ENCODE measurements at regions not wholly inside any gene's neighbourhood (a gene's known extent, or its start where the extent isn't known, plus 50 kb on each side); places are given as distances from the start of the nearest gene placed in this dataset.

DNA sequence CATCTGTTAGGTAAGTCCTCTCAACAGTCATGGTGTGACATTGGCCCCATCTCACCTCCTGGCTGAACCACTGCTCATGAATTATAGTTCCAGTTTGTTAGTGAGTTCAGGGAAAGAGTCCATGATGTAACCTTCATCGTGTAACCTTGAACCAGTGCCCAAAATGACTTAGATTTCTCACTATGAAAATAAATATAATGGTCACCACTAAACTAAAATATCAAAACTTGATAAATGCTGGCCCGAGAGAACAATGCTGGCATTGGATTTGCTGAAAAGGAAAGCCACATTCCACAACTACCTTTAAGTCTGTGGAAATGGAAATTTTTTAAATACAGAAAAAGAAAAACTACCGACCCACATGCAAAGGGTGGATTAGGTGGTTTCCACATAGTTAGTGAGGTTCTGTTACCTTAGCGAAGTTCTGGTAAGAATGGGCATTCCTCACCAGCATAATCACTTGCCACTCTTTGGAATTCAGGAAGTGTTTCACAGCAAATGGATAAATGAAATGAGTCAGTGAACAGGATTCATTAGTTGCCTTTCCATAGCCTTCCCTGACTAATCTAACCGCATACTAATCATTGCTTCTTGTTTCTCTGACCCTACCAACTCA is 133.9 kb upstream of the CTAGE1 start:
- H3K36me3 ChIP-seq (ENCODE audit: insufficient read depth, low read length) = no peaks in the 10 kb centered on the region
- no peak for TF ChIP-seq TAF1 (IDR thresholded peaks at IDR 0.05; ENCODE audit: low read depth)
- TF ChIP-seq, protein P1, sequence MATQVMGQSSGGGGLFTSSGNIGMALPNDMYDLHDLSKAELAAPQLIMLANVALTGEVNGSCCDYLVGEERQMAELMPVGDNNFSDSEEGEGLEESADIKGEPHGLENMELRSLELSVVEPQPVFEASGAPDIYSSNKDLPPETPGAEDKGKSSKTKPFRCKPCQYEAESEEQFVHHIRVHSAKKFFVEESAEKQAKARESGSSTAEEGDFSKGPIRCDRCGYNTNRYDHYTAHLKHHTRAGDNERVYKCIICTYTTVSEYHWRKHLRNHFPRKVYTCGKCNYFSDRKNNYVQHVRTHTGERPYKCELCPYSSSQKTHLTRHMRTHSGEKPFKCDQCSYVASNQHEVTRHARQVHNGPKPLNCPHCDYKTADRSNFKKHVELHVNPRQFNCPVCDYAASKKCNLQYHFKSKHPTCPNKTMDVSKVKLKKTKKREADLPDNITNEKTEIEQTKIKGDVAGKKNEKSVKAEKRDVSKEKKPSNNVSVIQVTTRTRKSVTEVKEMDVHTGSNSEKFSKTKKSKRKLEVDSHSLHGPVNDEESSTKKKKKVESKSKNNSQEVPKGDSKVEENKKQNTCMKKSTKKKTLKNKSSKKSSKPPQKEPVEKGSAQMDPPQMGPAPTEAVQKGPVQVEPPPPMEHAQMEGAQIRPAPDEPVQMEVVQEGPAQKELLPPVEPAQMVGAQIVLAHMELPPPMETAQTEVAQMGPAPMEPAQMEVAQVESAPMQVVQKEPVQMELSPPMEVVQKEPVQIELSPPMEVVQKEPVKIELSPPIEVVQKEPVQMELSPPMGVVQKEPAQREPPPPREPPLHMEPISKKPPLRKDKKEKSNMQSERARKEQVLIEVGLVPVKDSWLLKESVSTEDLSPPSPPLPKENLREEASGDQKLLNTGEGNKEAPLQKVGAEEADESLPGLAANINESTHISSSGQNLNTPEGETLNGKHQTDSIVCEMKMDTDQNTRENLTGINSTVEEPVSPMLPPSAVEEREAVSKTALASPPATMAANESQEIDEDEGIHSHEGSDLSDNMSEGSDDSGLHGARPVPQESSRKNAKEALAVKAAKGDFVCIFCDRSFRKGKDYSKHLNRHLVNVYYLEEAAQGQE (IDR thresholded peaks at IDR 0.05; ENCODE audit: borderline replicate concordance) = no peak
- TF ChIP-seq, protein P2, sequence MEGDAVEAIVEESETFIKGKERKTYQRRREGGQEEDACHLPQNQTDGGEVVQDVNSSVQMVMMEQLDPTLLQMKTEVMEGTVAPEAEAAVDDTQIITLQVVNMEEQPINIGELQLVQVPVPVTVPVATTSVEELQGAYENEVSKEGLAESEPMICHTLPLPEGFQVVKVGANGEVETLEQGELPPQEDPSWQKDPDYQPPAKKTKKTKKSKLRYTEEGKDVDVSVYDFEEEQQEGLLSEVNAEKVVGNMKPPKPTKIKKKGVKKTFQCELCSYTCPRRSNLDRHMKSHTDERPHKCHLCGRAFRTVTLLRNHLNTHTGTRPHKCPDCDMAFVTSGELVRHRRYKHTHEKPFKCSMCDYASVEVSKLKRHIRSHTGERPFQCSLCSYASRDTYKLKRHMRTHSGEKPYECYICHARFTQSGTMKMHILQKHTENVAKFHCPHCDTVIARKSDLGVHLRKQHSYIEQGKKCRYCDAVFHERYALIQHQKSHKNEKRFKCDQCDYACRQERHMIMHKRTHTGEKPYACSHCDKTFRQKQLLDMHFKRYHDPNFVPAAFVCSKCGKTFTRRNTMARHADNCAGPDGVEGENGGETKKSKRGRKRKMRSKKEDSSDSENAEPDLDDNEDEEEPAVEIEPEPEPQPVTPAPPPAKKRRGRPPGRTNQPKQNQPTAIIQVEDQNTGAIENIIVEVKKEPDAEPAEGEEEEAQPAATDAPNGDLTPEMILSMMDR (IDR thresholded peaks at IDR 0.05; ENCODE audit: poor library complexity, severe bottlenecking) = no peak
- TF ChIP-seq EP300 (conservative IDR thresholded peaks at IDR 0.05; ENCODE audit: poor library complexity, severe bottlenecking) = no peak
- TF ChIP-seq POLR2AphosphoS5 (IDR thresholded peaks at IDR 0.05) = no peak
- no peak for TF ChIP-seq SMC3 (conservative IDR thresholded peaks at IDR 0.05; ENCODE audit: poor library complexity)
- TF ChIP-seq MXI1 (conservative IDR thresholded peaks at IDR 0.05; ENCODE audit: poor library complexity, severe bottlenecking) = no peak
- TF ChIP-seq RAD21 (conservative IDR thresholded peaks at IDR 0.05) = no peak
- TF ChIP-seq EZH2 (IDR thresholded peaks at IDR 0.05; ENCODE audit: borderline replicate concordance, insufficient read depth, low read length, poor library complexity, severe bottlenecking) = no peak
- no peaks in the 10 kb centered on the region for H3K9me3 ChIP-seq (ENCODE audit: low read length)
- no peaks in the 10 kb centered on the region for H3K79me2 ChIP-seq (replicated peaks; ENCODE audit: insufficient read depth, low read length)
- no peaks in the 10 kb centered on the region for H3K9me2 ChIP-seq (ENCODE audit: insufficient read depth, low read length)
- H2AFZ ChIP-seq (ENCODE audit: low read depth, low read length) = no peak overlapping the region
- no peak overlapping the region for H3K27ac ChIP-seq (ENCODE audit: low read length)
- no peaks in the 10 kb centered on the region for H3K27me3 ChIP-seq (ENCODE audit: insufficient read depth, low read depth, low read length)
- no peak overlapping the region for H3K4me2 ChIP-seq (ENCODE audit: low read length)
- H4K20me1 ChIP-seq (ENCODE audit: insufficient read depth) = no peaks in the 10 kb centered on the region
- H3F3A ChIP-seq (ENCODE audit: insufficient read depth, low read length, poor library complexity, severe bottlenecking) = no peaks in the 10 kb centered on the region
- H3K9ac ChIP-seq (ENCODE audit: low read length) = no peak overlapping the region
- no peak overlapping the region for H3K4me3 ChIP-seq (ENCODE audit: low read length)

DNA sequence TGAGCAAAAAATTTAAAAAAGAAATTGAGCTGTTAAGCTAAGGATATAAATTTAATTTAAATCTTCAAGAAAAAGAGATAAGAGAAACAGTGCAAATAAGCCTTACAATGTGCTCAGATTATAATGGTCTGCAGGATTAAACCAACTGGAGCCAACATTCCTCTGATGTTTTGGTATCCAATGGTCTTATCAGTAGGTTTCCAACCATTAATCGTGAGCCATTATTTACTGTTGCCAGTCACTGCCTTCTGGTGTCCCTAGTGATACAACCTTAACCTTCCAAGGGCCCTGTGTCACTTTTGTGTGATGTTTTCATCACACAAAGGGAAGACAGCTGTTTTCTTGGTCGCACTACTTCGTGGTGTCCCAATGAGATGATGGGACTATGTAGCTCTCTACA is 134.5 kb upstream of the CTAGE1 start:
- no peak overlapping the region for H3K4me3 ChIP-seq (ENCODE audit: low read length)
- no peaks in the 10 kb centered on the region for H3K36me3 ChIP-seq (ENCODE audit: insufficient read depth, low read length)
- no peak overlapping the region for H2AFZ ChIP-seq (ENCODE audit: low read depth, low read length)
- H3K9me2 ChIP-seq (ENCODE audit: insufficient read depth, low read length) = no peaks in the 10 kb centered on the region
- no peaks in the 10 kb centered on the region for H3K79me2 ChIP-seq (replicated peaks; ENCODE audit: insufficient read depth, low read length)
- no peak overlapping the region for H3K4me2 ChIP-seq (ENCODE audit: low read length)
- no peak overlapping the region for H3K27ac ChIP-seq (ENCODE audit: low read length)
- H3K27me3 ChIP-seq (ENCODE audit: insufficient read depth, low read depth, low read length) = no peaks in the 10 kb centered on the region
- H3K9me3 ChIP-seq (ENCODE audit: low read length) = no peaks in the 10 kb centered on the region
- TF ChIP-seq RAD21 (conservative IDR thresholded peaks at IDR 0.05) (no peak), EP300 (conservative IDR thresholded peaks at IDR 0.05; ENCODE audit: poor library complexity, severe bottlenecking) (no peak), POLR2AphosphoS5 (IDR thresholded peaks at IDR 0.05) (no peak), MXI1 (conservative IDR thresholded peaks at IDR 0.05; ENCODE audit: poor library complexity, severe bottlenecking) (no peak), EZH2 (IDR thresholded peaks at IDR 0.05; ENCODE audit: borderline replicate concordance, insufficient read depth, low read length, poor library complexity, severe bottlenecking) (no peak), SMC3 (conservative IDR thresholded peaks at IDR 0.05; ENCODE audit: poor library complexity) (no peak), TAF1 (IDR thresholded peaks at IDR 0.05; ENCODE audit: low read depth) (no peak)
- TF ChIP-seq, protein P1 (IDR thresholded peaks at IDR 0.05; ENCODE audit: borderline replicate concordance) = no peak
- TF ChIP-seq, protein P2 (IDR thresholded peaks at IDR 0.05; ENCODE audit: poor library complexity, severe bottlenecking) = no peak
- H3K9ac ChIP-seq (ENCODE audit: low read length) = no peak overlapping the region
- H3F3A ChIP-seq (ENCODE audit: insufficient read depth, low read length, poor library complexity, severe bottlenecking) = no peaks in the 10 kb centered on the region
- H4K20me1 ChIP-seq (ENCODE audit: insufficient read depth) = no peaks in the 10 kb centered on the region

Data from neural cell (in vitro differentiated cells).